GM18499 (cell line): ENCODE measurements at regions not wholly inside any gene's neighbourhood (a gene's known extent, or its start where the extent isn't known, plus 50 kb on each side); places are given as distances from the start of the nearest gene placed in this dataset.
A peak's percentile ranks its signal among the peaks of the same experiment; 100 is the strongest.

Source experiments
- ATAC-seq: cut with Tn5 transposase; IDR thresholded peaks from one replicate; pipeline ENCODE4 v1.9.1; 2021; ENCODE audit warnings: moderate number of reproducible peaks; ENCODE audit not compliant: insufficient read depth, unreplicated experiment

- no peak for ATAC-seq
Observed at GRCh38 chr14:71271166-71271945, 364.1 kb downstream of the PCNX1 start.

- no peak for ATAC-seq
Observed at GRCh38 chr14:71273366-71273765, 366.1 kb downstream of the PCNX1 start.

- ATAC-seq = no peak
Observed at GRCh38 chr14:71284048-71284447, 376.8 kb downstream of the PCNX1 start.

GRCh38 chr14:71286126-71286525, 378.9 kb downstream of the PCNX1 start:
- no peak for ATAC-seq

- no peak for ATAC-seq
Observed at GRCh38 chr14:71287567-71287966, 380.3 kb downstream of the PCNX1 start.

GRCh38 chr14:71289536-71289935, 382.3 kb downstream of the PCNX1 start:
- ATAC-seq = no peak

- ATAC-seq = no peak
Observed at GRCh38 chr14:71290301-71290700, 383.0 kb downstream of the PCNX1 start.

- ATAC-seq = peak; percentile 80
Observed at GRCh38 chr14:71290960-71291466, 383.8 kb downstream of the PCNX1 start.

- no peak for ATAC-seq
Observed at GRCh38 chr14:71296184-71296583, 388.9 kb downstream of the PCNX1 start.

GRCh38 chr14:71300566-71301330, 393.5 kb downstream of the PCNX1 start:
- no peak for ATAC-seq

- ATAC-seq = no peak
Observed at GRCh38 chr14:71301611-71302010, 394.4 kb downstream of the PCNX1 start.

- ATAC-seq = no peak
Observed at GRCh38 chr14:71304690-71305089, 397.4 kb downstream of the PCNX1 start.

- no peak for ATAC-seq
Observed at GRCh38 chr14:71308671-71309070, 401.4 kb downstream of the PCNX1 start.

- no peak for ATAC-seq
Observed at GRCh38 chr14:71309756-71310155, 402.5 kb downstream of the PCNX1 start.

- ATAC-seq = no peak
Observed at GRCh38 chr14:71311061-71311460, 403.8 kb downstream of the PCNX1 start.

- ATAC-seq = no peak
Observed at GRCh38 chr14:71314717-71315116, 407.5 kb downstream of the PCNX1 start.

- ATAC-seq = no peak
Observed at GRCh38 chr14:71317385-71318096, 410.3 kb downstream of the PCNX1 start.

GRCh38 chr14:71318097-71318459, 410.8 kb downstream of the PCNX1 start:
- ATAC-seq = no peak

GRCh38 chr14:71319666-71320065, 412.4 kb downstream of the PCNX1 start:
- peak; percentile 9 for ATAC-seq

GRCh38 chr14:71320107-71320733, 413.0 kb downstream of the PCNX1 start, which contains the start of gene SIPA1L1:
TSS of gene SIPA1L1 (plus strand) at chr14:71320476.
- ATAC-seq = peak; percentile 54
